Retinal pigment epithelial cell (primary cell): ENCODE measurements at regions not wholly inside any gene's neighbourhood (a gene's known extent, or its start where the extent isn't known, plus 50 kb on each side); places are given as distances from the start of the nearest gene placed in this dataset.

Experiments used
- DNase-seq: peaks from one replicate; pipeline ENCODE4 v3.0.0-alpha.2; 2010; ENCODE audit warnings: low read depth
- H3K4me3 ChIP-seq: 2 replicates; pipeline ENCODE4 v1.5.1; 2011; ENCODE audit warnings: mild to moderate bottlenecking, low read length, control low read depth, moderate library complexity
- TF ChIP-seq, protein P1 (sequence below): conservative IDR thresholded peaks from 2 replicates; pipeline ENCODE4 v1.5.1; 2011; ENCODE audit warnings: low read depth, low read length, control low read depth, inconsistent platforms

DNA sequence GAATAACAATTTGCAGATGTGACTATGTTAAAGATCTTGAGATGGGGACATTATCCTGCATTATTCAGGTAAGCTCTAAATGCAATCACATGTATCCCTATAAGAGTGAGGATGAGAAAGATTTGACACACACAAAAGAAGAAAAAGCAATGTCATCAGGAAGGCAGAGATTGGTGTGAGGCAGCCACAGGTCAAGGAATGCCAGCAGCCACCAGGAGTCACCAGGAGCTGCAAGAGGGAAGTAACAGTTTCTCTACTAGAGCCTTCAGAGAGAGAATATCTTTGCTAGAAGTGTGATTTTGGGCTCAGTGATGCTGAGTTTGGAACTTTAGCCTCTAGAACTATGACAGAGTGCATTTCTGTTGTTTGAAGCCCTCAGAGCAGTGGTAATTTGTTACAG is 700.3 kb upstream of the SEMA3D start:
- no peak overlapping the region for H3K4me3 ChIP-seq
- TF ChIP-seq, protein P1, sequence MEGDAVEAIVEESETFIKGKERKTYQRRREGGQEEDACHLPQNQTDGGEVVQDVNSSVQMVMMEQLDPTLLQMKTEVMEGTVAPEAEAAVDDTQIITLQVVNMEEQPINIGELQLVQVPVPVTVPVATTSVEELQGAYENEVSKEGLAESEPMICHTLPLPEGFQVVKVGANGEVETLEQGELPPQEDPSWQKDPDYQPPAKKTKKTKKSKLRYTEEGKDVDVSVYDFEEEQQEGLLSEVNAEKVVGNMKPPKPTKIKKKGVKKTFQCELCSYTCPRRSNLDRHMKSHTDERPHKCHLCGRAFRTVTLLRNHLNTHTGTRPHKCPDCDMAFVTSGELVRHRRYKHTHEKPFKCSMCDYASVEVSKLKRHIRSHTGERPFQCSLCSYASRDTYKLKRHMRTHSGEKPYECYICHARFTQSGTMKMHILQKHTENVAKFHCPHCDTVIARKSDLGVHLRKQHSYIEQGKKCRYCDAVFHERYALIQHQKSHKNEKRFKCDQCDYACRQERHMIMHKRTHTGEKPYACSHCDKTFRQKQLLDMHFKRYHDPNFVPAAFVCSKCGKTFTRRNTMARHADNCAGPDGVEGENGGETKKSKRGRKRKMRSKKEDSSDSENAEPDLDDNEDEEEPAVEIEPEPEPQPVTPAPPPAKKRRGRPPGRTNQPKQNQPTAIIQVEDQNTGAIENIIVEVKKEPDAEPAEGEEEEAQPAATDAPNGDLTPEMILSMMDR: no peak
- no peak for DNase-seq

DNA sequence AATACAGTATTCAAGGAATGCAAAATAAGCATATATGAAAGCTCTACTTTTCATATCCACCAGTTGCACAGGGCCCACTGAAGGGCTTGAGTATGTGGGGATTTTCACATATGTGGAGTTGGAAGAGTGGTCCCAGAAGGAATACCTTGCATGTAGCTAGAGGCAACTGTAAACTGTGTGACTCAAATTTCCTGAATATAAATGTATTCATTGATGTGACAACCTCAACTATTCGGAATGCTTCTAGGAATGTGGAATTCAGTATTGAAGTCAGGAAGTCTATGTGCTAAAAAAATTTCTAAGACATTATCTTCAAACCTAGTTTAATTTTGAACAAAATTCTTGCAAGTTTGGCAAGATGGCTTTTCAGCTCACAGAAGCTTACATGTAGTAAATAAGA is 695.5 kb upstream of the SEMA3D start:
- DNase-seq: no peak
- H3K4me3 ChIP-seq: no peak overlapping the region
- TF ChIP-seq, protein P1: no peak

DNA sequence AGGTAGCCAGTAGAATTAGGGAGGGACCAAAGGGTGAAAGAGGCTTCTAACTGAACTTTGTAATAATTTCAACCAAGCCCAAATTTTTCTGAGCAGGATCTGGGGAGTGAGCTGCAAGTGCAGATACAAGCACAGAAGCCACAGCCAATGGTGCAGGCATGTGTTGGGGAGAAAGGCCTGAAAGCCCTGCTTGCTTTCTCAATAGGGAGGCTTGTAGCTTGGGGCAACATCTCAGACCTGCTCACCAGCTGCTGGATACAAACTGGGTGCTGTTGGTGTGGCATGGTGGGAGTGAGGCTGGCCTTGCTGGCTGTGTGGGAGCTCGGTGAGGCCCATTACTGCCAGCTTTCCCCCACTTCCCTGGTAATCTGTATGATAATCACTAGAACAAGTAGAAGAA is 688.5 kb upstream of the SEMA3D start:
- DNase-seq: no peak
- TF ChIP-seq, protein P1: no peak
- H3K4me3 ChIP-seq: no peak overlapping the region

DNA sequence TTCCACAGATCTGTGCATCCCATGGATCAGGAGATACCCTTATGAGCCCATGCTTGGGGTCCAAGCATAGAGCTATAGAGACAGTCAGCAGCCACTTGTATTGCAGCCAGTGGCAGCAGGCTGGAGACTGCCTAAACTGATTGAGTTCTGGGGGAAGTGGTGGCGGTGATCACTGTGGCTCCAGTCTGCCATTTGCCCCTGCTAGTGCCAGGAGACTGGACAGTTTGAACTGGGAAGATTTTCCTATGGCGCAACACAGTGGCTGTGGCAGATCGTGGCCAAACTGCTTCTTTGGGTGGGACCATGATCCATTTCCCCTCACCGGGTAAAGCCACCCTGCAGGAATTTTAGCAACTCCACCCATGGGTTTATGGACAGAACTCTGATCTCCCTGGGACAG is 679.7 kb upstream of the SEMA3D start:
- H3K4me3 ChIP-seq: no peak overlapping the region
- DNase-seq: no peak
- TF ChIP-seq, protein P1: no peak

DNA sequence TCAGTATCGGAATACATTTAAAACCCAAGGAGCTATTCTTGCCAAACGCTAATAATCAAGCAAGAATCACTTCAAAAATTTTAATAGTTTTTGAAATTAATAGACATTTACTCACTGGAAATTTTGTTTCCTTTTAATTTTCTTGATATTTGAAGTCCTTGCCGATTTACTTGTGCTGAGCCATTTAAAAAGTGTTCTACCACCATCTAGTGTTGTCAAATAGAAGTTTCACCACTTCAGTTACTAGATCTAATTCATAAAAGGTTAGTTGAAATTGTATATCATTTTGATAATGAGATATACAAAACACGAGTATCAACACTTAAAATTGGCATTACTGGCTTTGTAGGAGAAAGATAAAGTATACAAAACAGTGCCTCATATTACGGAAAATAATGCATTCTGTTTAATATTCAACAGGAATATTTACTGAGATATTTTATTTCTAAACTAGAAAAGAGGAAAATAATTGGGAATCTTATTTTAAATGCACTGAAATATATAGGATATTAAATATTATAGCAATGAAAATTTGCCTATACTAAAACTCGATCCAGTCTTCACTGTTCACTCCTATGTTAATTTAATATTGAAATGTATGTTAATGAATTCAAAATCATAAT is 664.8 kb upstream of the SEMA3D start:
- TF ChIP-seq, protein P1: peak; percentile 51
- H3K4me3 ChIP-seq: no peak overlapping the region
- peak; percentile 29 for DNase-seq

DNA sequence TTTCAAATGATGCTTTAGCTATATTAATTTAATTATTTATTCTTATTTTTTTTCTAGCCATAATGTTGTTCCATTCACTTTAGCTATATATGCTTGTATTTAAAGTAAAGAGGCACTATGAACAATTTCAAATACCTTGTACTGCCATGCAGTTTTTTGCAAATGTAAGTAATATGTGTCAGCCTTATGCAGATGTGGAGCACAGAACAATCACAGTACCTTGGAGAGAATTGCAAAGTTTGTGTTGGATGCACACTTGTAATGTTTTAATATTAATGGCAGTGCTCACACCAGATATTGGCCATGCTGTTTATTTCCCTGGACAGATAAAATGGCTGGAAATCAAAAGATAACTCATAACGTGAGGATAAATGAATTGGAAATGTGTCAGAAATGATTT is 663.5 kb upstream of the SEMA3D start:
- no peak for DNase-seq
- TF ChIP-seq, protein P1: no peak
- no peak overlapping the region for H3K4me3 ChIP-seq

DNA sequence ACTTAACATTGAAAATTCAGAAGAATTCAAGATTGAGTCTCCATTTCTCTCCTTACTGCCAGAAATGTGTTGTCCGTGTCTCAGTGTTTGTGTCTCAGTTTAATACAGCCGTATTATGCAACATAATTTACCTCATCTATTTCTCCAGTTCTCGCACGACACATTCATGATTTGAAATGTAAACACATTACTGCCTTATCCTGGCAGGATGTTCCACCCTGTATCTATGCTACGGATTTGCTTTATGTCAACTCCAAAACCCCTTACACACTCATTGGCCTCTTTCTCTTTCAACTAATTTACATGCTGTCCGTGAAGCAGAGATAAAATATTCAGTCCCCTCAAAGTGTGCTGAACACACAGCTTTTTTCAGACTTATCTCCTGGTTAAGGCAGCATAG is 653.7 kb upstream of the SEMA3D start:
- TF ChIP-seq, protein P1: no peak
- no peak for DNase-seq
- no peak overlapping the region for H3K4me3 ChIP-seq
